K562 (cell line): ENCODE measurements at regions not wholly inside any gene's neighbourhood (a gene's known extent, or its start where the extent isn't known, plus 50 kb on each side); places are given as distances from the start of the nearest gene placed in this dataset.

Source experiments
- ATAC-seq: fragments of 200-7000 bp; cut with Tn5 transposase; 3 replicates; pipeline ENCODE4 v1.9.1; 2020; ENCODE audit warnings: moderate library complexity
- BruUV-seq: library from RNA; stranded (reverse); fragments of 400-500 nt; replicated peaks from 2 replicates; lab custom pipeline; 2021; lab: Mats Ljungman, UMichigan
- CTCF ChIA-PET: fragments of 300-600 bp; formaldehyde crosslinking; extraction: SDS; loops from one replicate; lab custom pipeline; 2021; ENCODE audit warnings: low intra/inter-chr PET ratio; lab: Yijun Ruan, JAX
- POLR2A ChIA-PET: fragments of 300-600, 350-650 bp; sonication (Branson Sonifier 250); formaldehyde crosslinking; extraction: SDS; loops from one replicate; lab custom pipeline; 2021; ENCODE audit warnings: antibody characterized with exemption, inconsistent platforms; lab: Yijun Ruan, JAX
- DNase-seq, 4 experiments: peaks; one replicate each; pipeline versions ENCODE4 v3.0.0 to v3.0.0-alpha.2; 2011 to 2018; ENCODE audit warnings: low spot score in 3 of 4, mixed read lengths in 3 of 4; ENCODE audit errors: extremely low read depth in 1 of 4
- FAIRE-seq: peaks from 2 replicates; lab custom pipeline; 2011; peaks lifted over from hg19 to GRCh38; lab: Jason Lieb, UNC
- H2AFZ ChIP-seq: 2 replicates; pipeline ENCODE4 v1.6.0; 2011; ENCODE audit warnings: low read depth, low read length, control low read depth, inconsistent platforms
- H3K27ac ChIP-seq: fragments of 200-600 bp; 3 replicates; pipeline ENCODE4 v1.8.0; 2011; ENCODE audit warnings: low read depth, mild to moderate bottlenecking, control low read depth, inconsistent platforms, low read length, moderate library complexity, mixed read lengths; ENCODE audit errors: extremely low read depth
- H3K27me3 ChIP-seq, 2 experiments: fragments of 300-600 bp in 1 of 2; 2 replicates in 1 of 2; 3 replicates in 1 of 2; pipeline versions ENCODE4 v1.6.0 to v1.8.0; 2011; ENCODE audit warnings: inconsistent platforms in 2 of 2, low read length in 2 of 2, mild to moderate bottlenecking in 1 of 2, mixed read lengths in 1 of 2, moderate library complexity in 1 of 2; ENCODE audit not compliant: control insufficient read depth in 2 of 2, insufficient read depth in 2 of 2
- H3K36me3 ChIP-seq: fragments of 300-600 bp; 3 replicates; pipeline ENCODE4 v1.8.0; 2011; ENCODE audit warnings: mild to moderate bottlenecking, low read length, inconsistent platforms; ENCODE audit not compliant: control insufficient read depth, insufficient read depth
- H3K4me1 ChIP-seq, 2 experiments: fragments of 200-600 bp in 1 of 2; replicated peaks in 1 of 2; 2 replicates in 1 of 2; 3 replicates in 1 of 2; pipeline versions ENCODE4 v1.5.1 to v1.8.0; 2011; ENCODE audit warnings: inconsistent platforms in 2 of 2, low read length in 2 of 2, mild to moderate bottlenecking in 1 of 2, mixed read lengths in 1 of 2, moderate library complexity in 1 of 2; ENCODE audit not compliant: control insufficient read depth in 2 of 2, insufficient read depth in 2 of 2
- H3K4me2 ChIP-seq: 2 replicates; pipeline ENCODE4 v1.6.1; 2011; ENCODE audit warnings: low read length, control low read depth, inconsistent platforms, mixed read lengths; ENCODE audit not compliant: insufficient read depth
- H3K4me3 ChIP-seq: fragments of 200-600 bp; sonication (generic), shearing (Covaris generic); 2 replicates; pipeline ENCODE4 v1.5.1; 2016; ENCODE audit warnings: control low read depth, inconsistent platforms
- H3K79me2 ChIP-seq: fragments of 200-600 bp; 3 replicates; pipeline ENCODE4 v1.8.0; 2011; ENCODE audit warnings: low read length, inconsistent platforms; ENCODE audit not compliant: control insufficient read depth, insufficient read depth
- H3K9ac ChIP-seq, 2 experiments: 2 replicates each; pipeline versions ENCODE4 v1.6.0 to v1.6.1; 2011; ENCODE audit warnings: low read depth in 2 of 2, low read length in 2 of 2, control low read depth in 1 of 2, inconsistent platforms in 1 of 2, mild to moderate bottlenecking in 1 of 2, mixed read lengths in 1 of 2; ENCODE audit not compliant: insufficient read depth in 1 of 2
- H3K9me1 ChIP-seq: one replicate; pipeline ENCODE4 v1.6.0; 2011; ENCODE audit warnings: inconsistent platforms, mild to moderate bottlenecking, low read length, moderate library complexity; ENCODE audit not compliant: control insufficient read depth, insufficient read depth
- H3K9me3 ChIP-seq: replicated peaks from 2 replicates; pipeline ENCODE4 v1.5.1; 2011; ENCODE audit warnings: low read depth, low read length, inconsistent platforms; ENCODE audit not compliant: control insufficient read depth, insufficient read depth
- H4K20me1 ChIP-seq: replicated peaks from 2 replicates; pipeline ENCODE4 v1.6.1; 2011; ENCODE audit warnings: low read length, inconsistent platforms, mixed read lengths; ENCODE audit not compliant: control insufficient read depth, insufficient read depth
- BDP1 ChIP-seq: IDR thresholded peaks from 3 replicates; pipeline ENCODE4 v1.6.1; 2011; ENCODE audit not compliant: insufficient read length, insufficient read depth
- CAMTA2 ChIP-seq: fragments of 250-450 bp; sonication (Bioruptor Pico); conservative IDR thresholded peaks from 2 replicates; pipeline ENCODE4 v1.5.1; 2022
- CCNT2 ChIP-seq: IDR thresholded peaks from 2 replicates; pipeline ENCODE4 v1.6.1; 2011; ENCODE audit warnings: borderline replicate concordance, low read depth, mild to moderate bottlenecking, moderate library complexity, mixed read lengths, low read length; ENCODE audit not compliant: insufficient read length; ENCODE audit errors: extremely low read depth
- HNRNPUL1 ChIP-seq: fragments of 200-400 bp; formaldehyde crosslinking; IDR thresholded peaks from 2 replicates; pipeline ENCODE4 v1.6.1; 2017; ENCODE audit warnings: low read length
- MECOM ChIP-seq: fragments of 250-450 bp; sonication (Bioruptor Pico); IDR thresholded peaks from 2 replicates; pipeline ENCODE4 v1.8.0; 2022; ENCODE audit warnings: inconsistent platforms
- MTA1 ChIP-seq: fragments of 450-650 bp; IDR thresholded peaks from 2 replicates; pipeline ENCODE4 v1.6.1; 2017; ENCODE audit warnings: borderline replicate concordance
- NFE2L1 ChIP-seq: fragments of 450-650 bp; IDR thresholded peaks from 2 replicates; pipeline ENCODE4 v1.6.1; 2016; ENCODE audit warnings: missing genetic modification characterization, low read depth, mild to moderate bottlenecking, missing compliant biosample characterization, moderate library complexity, borderline replicate concordance
- PTRF ChIP-seq: fragments of 450-650 bp; IDR thresholded peaks from 2 replicates; pipeline ENCODE4 v1.6.1; 2016; ENCODE audit warnings: mild to moderate bottlenecking, missing genetic modification characterization, missing compliant biosample characterization
- RBM22 ChIP-seq: fragments of 200-400 bp; formaldehyde crosslinking; IDR thresholded peaks from 2 replicates; pipeline ENCODE4 v1.6.1; 2018; ENCODE audit warnings: low read length, low read depth; ENCODE audit not compliant: poor library complexity, severe bottlenecking
- SMAD2 ChIP-seq: fragments of 150-350 bp; IDR thresholded peaks from 2 replicates; pipeline ENCODE4 v1.6.1; 2014; ENCODE audit warnings: low read depth, mild to moderate bottlenecking, low read length
- XRCC3 ChIP-seq: fragments of 450-650 bp; IDR thresholded peaks from 2 replicates; pipeline ENCODE4 v1.6.1; 2017; ENCODE audit warnings: mild to moderate bottlenecking, moderate library complexity
- ZNF121 ChIP-seq: sonication (generic); formaldehyde crosslinking; conservative IDR thresholded peaks from 2 replicates; pipeline ENCODE4 v1.8.0; 2022; ENCODE audit warnings: missing genetic modification reagents
- ZNF584 ChIP-seq: fragments of 200-800 bp; sonication (Bioruptor generic); IDR thresholded peaks from 2 replicates; pipeline ENCODE4 v1.6.1; 2016; ENCODE audit warnings: low read depth, mild to moderate bottlenecking, missing genetic modification characterization, missing compliant biosample characterization
- ZNF76 ChIP-seq: fragments of 250-450 bp; sonication (Bioruptor Pico); IDR thresholded peaks from 2 replicates; pipeline ENCODE4 v1.4.0; 2020; ENCODE audit warnings: mild to moderate bottlenecking, moderate library complexity, borderline replicate concordance
- WGBS: fragments of 100-300 bp; shearing (Covaris generic); methylation state at CpG from one replicate; pipeline ENCODE4 v1.1.6; 2016; ENCODE audit warnings: low coverage, mixed read lengths; ENCODE audit not compliant: insufficient coverage; ENCODE audit errors: missing lambda C conversion rate; 5-methylcytosine and 5-hydroxymethylcytosine counted together
- in situ Hi-C: fragments of 300-500 bp; cut with MboI; formaldehyde crosslinking; loops from 4 replicates; pipeline ENCODE4 v1.15.0; 2018; ENCODE audit warnings: inconsistent platforms, mixed read lengths
- intact Hi-C: fragments of 100-400 bp; cut with micrococcal nuclease; formaldehyde crosslinking; loops from 2 replicates; pipeline ENCODE4 v1.14.2; 2022
- TF ChIP-seq, protein P1 (sequence below): fragments of 250-450 bp; sonication (Bioruptor Pico); IDR thresholded peaks from 2 replicates; pipeline ENCODE4 v1.8.0; 2021; ENCODE audit warnings: moderate library complexity, mild to moderate bottlenecking, inconsistent platforms

- in situ Hi-C loops, result no loop called here
- no peak for DNase-seq
Observed at GRCh38 chr1:105343317-105343716, 1593.6 kb downstream of the AMY1C start.

More at GRCh38 chr1:105343317-105343716, 1593.6 kb downstream of the AMY1C start:
- Histone ChIP-seq H3K36me3 (no peaks in the 10 kb centered on the region), H3K27me3 (no peaks in the 10 kb centered on the region), H3K4me2 (no peak overlapping the region), H3K4me1 (no peaks in the 10 kb centered on the region), H3K79me2 (no peaks in the 10 kb centered on the region), H3K4me3 (no peak overlapping the region), H3K27ac (no peak overlapping the region), H2AFZ (no peak overlapping the region), H4K20me1 (no peaks in the 10 kb centered on the region), H3K9me1 (no peaks in the 10 kb centered on the region), H3K9ac (no peak overlapping the region), H3K9me3 (no peaks in the 10 kb centered on the region)
- TF ChIP-seq ZNF76 (CRISPR knock-in tag) (no peak), BDP1 (no peak), RBM22 (no peak), SMAD2 (no peak), XRCC3 (no peak), MTA1 (no peak), ZNF121 (CRISPR knock-in tag) (no peak), MECOM (CRISPR knock-in tag) (no peak), CAMTA2 (CRISPR knock-in tag) (no peak), NFE2L1 (tag) (no peak), HNRNPUL1 (no peak), ZNF584 (no peak), CCNT2 (no peak), PTRF (tag) (no peak)
- TF ChIP-seq, protein P1, sequence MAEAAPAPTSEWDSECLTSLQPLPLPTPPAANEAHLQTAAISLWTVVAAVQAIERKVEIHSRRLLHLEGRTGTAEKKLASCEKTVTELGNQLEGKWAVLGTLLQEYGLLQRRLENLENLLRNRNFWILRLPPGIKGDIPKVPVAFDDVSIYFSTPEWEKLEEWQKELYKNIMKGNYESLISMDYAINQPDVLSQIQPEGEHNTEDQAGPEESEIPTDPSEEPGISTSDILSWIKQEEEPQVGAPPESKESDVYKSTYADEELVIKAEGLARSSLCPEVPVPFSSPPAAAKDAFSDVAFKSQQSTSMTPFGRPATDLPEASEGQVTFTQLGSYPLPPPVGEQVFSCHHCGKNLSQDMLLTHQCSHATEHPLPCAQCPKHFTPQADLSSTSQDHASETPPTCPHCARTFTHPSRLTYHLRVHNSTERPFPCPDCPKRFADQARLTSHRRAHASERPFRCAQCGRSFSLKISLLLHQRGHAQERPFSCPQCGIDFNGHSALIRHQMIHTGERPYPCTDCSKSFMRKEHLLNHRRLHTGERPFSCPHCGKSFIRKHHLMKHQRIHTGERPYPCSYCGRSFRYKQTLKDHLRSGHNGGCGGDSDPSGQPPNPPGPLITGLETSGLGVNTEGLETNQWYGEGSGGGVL, result no peak
- BruUV-seq, result no TSS peak
- CTCF ChIA-PET, result no interaction called here
- POLR2A ChIA-PET, result no interaction called here
- FAIRE-seq (no peak), ATAC-seq (no peak)
- intact Hi-C loops, result no loop called here
- WGBS, result 0% methylated on average over 2 of the region's 2 CpGs
